ENCODE measurements at regions not wholly inside any gene's neighbourhood (a gene's known extent, or its start where the extent isn't known, plus 50 kb on each side); places are given as distances from the start of the nearest gene placed in this dataset.

DNA sequence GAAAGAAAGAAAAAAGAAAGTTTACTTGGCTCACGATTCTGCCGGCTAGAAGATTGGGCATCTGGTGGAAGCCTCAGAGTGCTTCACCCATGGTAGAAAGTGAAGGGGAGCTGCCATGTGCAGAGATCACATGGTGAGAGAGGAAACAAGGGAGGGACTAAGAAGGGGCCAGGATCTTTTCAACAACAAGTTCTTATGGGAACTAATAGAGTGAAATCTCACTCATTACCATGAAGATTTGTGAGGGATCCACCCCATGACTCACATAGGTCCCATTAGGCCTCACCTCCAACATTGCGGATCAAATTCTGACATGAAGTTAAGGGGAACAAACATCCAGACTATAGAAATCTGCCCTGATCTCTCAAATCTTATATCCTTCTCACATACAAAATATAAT is 61.3 kb upstream of the UGT8 start:
- TF ChIP-seq, protein P1, sequence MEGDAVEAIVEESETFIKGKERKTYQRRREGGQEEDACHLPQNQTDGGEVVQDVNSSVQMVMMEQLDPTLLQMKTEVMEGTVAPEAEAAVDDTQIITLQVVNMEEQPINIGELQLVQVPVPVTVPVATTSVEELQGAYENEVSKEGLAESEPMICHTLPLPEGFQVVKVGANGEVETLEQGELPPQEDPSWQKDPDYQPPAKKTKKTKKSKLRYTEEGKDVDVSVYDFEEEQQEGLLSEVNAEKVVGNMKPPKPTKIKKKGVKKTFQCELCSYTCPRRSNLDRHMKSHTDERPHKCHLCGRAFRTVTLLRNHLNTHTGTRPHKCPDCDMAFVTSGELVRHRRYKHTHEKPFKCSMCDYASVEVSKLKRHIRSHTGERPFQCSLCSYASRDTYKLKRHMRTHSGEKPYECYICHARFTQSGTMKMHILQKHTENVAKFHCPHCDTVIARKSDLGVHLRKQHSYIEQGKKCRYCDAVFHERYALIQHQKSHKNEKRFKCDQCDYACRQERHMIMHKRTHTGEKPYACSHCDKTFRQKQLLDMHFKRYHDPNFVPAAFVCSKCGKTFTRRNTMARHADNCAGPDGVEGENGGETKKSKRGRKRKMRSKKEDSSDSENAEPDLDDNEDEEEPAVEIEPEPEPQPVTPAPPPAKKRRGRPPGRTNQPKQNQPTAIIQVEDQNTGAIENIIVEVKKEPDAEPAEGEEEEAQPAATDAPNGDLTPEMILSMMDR (IDR thresholded peaks at IDR 0.05) = no peak
- TF ChIP-seq POLR2A (IDR thresholded peaks at IDR 0.05) = no peak
